ENCODE measurements at regions not wholly inside any gene's neighbourhood (a gene's known extent, or its start where the extent isn't known, plus 50 kb on each side); places are given as distances from the start of the nearest gene placed in this dataset.
"Not testable (repeated sequence)": the region's sequence is repeated elsewhere in the genome, so short reads cannot be mapped to it uniquely, and the experiment has no call there.

DNA sequence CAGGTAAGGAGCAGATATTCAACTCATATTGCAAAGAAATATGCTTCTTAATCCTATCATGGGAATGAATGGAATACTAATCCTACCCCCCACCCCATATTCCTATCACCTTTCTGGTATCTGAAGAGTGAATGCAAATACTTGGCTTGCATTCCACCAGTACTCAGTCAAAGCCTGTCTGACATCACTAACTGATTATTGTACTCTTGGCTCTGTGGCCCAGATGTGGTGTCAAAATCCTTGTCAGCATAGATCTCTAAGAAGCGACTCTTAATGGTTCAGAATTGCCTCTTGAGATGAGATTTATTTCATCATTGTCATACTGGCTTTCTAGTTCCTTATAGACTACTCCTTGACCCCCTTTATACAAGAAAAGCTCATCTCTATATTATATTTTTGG lies 604.6 kb downstream of the ADGRL2 start:
- DNase-seq = no peak

DNA sequence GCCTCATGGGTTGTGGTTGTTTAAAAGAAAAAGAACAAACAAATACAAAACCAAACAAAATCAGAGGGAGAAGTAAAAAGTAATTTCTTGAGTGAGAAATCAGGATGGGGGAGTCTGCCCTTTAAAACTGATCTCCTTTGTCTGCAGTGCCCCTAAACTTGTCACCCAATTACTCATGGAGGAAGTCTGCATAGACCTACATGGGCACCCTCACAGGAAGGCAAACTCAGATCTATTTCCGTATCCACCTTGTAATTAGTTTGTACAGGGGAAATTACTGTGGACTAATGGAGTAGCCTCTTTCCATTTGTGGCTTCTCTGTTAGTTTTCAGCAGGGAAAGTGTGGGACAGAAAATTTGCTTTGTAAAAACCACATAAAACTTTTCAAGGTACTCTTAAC lies 600.4 kb downstream of the ADGRL2 start:
- DNase-seq = no peak

DNA sequence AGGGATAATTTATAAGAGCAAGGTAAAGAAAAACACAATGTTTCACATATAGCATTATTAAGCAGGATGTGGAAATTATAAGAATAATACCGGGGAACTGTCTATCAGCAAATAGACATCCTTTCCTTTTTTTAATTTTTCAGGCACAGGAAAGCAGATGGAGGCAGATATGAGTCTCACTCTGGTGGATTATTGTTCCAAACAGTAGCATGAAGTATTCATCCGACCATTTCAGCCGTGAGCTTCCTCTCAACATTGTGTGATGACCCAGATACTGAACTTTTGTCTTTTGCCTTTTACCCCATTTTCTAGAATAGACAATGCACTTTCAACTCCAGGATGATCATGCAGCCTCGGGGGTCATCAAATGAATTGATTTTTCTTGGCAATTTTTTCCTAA lies 599.8 kb downstream of the ADGRL2 start:
- no peak for DNase-seq

DNA sequence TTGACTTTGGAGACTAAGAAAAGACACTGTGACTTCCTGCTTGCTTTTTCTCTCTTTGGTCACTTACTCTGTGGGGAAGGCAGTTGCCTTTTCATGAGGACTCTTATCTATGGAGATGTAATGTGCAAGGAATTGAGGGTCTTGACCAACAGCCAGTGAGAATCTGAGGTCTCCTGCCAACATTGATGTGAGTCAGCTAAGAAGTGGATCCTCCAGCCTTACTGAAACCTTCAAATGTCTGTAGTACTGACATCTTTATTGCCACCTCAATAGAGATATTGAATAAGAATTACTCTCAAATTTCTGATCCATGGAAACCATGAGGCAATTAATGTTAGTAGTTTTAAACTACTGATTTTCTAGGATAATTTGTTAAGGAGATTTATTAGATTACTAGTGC lies 598.4 kb downstream of the ADGRL2 start:
- DNase-seq = no peak

DNA sequence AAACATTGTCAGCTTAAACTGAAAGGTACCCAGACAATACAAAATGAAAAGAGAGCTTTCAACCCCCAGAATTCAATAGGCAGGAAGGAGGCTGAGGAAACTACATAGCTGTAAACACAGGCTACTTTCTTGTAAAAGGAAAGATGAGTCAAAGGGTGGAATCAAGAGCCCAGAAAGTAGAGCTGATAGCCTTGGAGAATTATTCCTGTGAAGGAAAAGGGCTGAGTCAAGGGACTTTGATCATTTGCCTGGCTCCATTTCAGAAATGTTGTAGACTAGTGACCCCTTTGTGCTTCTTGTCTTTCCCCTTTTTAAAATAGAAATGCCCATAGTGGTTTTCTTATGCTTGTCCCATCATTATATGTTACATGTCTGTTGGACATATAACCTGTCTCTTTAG lies 597.6 kb downstream of the ADGRL2 start:
- no peak for DNase-seq

DNA sequence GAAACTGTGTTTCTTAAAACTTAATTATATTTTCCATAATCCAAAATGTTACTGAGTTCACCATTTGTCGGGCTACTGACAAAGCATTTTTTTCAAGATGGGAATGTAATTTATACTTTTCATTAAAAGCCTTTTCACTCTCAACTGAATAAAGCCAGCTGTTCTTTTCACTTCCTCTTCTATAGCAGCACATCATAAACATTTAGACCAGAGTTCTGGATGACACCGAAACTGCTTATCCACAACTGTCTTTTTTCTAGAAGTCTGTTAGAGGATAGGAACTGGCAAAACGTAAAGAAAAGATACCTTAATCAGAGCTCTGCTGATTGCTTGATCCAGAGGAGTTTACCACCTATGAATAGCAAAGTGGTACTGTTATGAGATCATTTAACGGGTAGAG lies 594.7 kb downstream of the ADGRL2 start:
- DNase-seq = no peak

DNA sequence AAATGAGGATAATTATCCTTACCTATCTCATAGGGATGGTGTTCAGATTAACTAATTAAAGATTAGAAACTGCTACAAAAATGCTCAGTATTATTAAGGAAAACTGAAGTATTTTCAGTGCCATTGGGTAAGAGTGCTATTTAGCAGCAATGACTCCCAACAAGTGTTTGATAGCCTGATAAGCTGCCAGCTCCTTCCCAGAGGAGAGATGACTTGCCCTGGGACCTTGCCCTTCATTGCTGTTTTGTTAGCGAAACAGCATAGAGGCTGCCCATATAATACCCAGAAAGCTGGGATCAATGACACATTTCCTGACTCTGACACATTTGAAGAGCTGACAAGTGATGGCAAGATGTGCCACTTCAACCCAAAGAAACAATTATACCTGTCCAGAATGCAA lies 592.2 kb downstream of the ADGRL2 start:
- DNase-seq = no peak

DNA sequence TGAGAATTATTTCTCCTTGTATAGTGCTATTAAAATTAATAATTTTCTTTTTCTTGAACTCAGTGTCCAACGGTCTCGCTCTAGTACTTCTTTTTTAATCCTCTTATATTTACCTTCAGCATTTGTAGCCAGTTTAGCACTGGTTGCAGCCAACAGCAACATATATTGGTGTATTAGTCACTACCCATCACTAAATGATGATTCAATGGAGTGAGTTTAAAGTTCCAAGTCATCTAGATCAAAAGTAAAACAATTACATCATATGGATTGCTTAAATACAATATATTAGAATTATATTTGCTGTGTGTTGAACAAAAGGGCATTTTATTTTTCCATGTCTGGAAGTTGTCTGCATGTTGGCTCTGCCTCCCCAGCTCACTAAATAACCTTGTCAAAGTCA lies 591.8 kb downstream of the ADGRL2 start:
- no peak for DNase-seq

DNA sequence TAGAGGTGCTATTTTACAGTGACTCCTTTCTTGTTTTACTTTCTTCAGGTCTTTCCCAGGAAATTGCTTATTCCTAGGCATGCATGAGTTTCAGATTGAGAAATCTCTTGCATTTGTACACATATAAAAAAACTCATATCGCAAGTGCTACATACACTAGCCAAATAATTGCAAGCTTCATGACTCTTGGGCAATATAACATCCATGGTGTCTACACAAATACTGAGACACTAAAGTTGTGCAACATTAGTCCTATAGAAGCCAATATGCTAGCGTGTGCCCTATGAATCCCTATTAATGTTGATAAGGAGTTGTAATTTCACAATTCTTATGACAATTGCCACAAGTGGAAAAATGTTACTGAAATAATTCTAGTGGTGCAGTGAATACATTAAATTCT lies 591.0 kb downstream of the ADGRL2 start:
- DNase-seq = no peak

DNA sequence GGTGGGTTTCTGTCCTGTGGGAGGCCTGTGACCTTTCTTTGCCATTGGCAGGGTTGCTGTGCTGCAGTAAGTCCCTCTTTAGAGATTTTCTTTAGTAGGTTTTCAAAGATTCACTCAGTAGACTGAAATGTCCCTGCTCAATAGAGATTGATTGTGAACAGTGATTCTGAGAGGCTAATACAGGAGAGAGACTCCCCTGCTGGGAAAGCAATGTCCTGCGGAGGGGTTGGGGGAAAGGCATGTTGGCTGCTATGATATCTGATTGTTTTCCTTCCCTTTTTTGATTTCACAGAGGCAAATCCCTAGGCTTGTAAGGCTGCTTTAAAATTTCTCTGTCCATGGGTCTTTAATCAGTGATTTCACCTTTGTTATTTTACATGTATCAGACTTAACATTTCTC lies 589.9 kb downstream of the ADGRL2 start:
- no peak for DNase-seq

DNA sequence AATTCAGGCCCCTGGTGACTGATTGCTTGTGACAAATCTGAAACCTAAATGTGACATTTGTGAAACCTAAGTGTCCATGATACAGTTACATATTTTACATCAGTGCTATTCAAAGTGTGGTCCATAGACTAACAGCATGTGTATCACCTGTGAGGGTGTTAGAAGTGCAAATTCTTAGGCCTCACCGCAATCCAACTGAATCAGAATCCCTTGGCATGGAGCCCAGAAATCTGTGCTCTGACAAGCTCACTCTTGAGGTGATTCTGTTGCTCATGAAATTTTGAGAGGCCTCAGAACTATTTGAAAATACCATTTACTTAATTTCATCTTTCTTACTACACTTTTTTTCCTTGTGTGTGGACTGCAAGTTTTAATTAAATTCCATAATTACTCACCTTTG lies 587.9 kb downstream of the ADGRL2 start:
- peak in 1 of 56 donors; percentile 0 for DNase-seq

DNA sequence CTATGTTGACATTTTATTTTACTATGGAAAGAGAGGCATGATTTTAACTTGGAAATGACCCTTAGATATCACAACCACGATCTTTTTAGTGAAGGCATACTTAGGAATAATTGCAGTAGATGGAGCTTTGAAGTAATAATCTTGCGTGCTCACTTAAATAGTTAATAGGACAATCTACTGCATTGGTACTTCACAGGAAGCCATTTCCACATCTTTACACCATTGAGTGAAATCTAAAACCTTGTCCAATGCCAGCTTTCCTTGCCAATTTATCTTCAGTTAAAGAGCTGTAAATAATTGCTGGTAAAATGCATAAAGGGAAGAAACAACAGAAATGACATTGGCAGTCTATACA lies 586.3 kb downstream of the ADGRL2 start:
- no peak for DNase-seq

DNA sequence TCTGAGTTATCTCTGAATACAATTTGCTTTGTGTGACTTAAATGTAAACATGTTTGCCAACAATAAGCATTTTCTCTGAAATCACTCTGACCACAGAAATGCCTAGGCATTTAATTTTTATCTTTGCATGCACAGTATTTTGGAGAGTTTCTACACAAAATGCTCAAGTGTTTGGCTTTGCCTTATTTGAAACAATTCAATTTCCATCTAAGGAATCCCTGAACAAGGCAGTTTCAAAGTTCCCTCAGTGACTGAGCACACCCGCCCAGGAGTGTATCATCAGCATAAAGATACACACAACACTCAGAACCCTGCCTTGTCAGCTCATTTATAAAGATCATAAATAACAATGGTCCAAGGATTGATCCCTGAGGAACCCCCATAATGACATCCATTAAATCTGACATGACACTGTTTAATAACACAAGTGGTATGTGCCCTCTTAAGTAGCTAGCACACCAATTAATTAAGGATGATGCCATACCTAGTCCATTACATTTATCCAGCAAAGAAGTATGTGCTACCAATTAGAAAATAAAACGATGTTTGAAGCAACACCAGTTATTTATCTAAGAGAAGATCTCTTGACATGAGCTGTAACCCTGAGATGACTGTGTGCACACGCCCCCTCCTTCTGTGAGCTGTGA lies 585.8 kb downstream of the ADGRL2 start:
- DNase-seq = no peak

DNA sequence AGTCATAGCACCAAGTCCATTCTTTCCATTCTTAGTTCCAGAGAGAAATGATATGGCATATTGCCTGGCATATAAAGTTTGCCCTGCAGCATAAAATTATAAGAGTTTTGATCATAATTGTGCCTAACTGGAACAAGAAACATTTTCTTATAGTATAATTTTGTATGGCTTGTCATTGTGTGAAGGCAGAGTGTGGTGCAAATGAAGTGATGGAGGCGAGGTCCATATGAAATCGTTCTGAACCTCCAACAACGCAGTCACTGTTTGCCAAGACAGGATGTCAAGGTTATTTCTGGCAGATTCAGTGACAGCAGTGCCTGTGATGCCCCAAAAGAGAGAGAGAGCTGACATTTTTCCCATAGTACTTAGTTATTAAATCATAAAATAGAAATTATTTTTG lies 584.0 kb downstream of the ADGRL2 start:
- no peak for DNase-seq

DNA sequence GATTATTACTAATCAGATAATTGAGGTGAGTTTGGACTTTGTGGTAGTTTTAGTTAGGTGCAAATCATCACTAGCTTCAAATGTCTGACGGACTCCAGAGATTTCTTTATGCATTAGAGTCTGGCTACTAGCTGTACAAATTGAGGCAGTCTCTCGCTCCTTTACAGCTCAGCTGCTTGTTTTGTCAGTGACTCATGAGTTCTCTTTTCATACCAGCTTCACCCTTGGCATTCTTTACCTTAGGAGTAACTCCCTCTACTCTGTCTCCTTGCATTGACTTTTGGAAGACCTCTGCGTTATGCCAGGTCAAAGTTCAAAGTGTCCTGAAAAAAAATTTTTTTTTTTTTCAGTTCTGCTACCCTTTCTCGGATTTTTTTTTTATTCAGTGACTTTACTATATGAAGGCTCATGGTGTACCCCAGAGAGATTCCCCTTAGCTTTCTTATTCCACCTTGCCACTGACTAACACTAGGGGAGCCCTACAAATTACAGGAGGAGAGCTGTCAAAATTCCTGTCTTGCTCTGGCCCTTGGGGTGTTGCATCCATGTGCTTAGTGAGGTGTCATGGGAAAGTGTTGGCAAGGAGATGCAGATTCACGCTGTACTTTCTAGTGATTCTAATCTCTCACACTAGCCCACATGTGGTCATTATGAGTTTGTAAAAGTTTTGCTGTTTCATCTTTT lies 576.6 kb downstream of the ADGRL2 start:
- DNase-seq = no peak

DNA sequence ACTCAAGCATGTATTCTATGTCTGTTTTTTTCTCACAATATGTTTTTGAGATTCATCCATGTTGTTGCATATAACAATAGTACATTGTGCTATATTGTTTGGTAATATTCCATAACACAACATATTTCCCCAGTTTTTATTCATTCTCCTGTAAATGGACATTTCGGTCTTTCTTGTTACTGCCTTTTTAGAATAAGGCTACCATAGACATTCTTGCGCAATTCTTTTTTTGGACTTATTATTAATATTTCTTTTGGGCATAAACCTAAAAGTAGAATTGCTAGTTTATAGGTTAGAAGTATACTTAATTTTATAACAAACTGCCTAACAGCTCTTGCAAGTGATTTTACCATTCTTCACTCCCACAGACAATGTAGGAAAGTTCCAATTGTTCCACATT lies 573.0 kb downstream of the ADGRL2 start:
- DNase-seq = no peak

DNA sequence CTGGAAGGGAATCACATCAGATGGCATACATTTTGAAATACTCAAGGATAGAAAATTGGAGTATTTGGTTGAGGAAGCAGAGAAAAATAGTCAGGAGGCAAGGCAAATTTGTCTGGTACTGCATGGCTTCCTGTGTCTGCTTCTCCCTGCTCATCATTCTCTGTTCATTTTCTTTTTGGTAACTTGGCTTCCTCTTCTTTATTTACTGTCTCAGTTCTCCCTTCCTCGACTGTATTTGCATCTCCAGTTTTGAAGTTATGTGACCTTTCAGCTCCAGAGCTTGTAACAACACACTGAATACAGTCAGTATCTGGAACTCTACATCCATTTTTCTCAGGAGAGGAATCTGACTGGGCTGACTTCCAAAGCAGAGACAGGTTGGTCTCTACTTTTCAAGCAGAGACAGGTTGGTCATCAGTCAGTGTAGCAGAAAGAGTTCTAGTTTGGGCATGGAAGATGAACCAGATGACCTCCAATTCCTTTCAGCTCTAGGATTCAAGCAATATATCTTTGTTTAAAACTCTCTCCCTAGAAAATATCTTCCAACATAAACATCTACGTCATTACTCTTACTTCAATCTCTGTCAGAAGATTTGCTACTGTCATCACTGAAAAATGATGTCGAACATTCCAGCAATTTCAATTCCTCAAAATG lies 571.2 kb downstream of the ADGRL2 start:
- DNase-seq = no peak

DNA sequence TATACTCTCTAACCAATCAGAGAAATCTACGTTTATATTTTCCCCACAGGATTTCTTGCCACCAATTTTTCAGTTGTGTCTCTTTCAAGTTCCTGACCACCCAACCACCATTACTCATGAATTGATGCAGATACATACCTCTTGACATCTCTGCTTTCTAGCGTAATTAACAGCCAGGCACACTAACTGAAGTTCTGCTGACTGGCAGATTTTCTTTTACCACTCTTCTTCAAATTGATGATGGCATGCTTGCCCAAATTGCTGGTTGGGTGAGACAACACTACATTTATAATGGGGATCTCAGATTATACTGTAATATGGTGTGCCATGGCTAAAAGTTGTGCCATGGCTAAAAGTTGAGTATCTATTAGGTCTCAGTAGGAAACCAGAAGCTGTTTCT lies 566.7 kb downstream of the ADGRL2 start:
- no peak for DNase-seq

DNA sequence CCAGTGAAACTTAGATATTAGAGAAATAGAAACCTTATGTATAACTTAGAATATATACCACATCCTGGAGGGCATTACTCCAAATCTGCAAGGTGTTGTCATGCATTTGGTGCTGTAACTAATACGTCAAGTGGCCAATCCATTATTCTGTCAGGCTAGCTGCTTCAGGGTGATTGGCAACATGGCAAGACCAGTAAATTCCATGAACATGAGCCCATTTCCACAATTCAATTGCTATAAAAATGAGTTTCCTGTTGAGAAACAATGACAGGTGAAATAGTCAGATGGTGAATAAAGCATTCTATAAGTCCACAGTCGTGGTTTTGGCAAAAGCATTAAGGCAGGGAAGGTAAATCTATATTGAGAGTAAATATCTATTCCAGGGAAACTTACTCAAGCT lies 566.0 kb downstream of the ADGRL2 start:
- DNase-seq = no peak

DNA sequence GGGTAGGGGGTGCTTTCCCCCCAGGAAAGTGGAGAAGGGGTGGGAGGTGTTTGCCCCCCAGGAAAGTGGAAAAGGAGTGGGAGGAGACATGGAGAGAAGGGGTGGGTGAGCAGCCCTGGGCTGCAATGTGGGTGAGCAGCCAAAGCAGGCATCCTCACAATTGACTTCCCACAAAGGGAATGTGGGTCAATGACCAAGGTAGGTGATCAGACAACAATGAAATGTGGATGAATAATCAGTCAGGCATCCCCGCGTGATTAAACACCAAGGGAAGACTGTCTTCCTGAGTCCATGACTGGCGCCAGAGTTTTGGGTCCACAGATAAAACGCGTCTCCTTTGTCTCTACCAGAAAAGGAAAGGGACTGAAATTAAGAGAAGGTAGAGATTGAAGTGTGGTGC lies 558.8 kb downstream of the ADGRL2 start:
- not testable (repeated sequence) for DNase-seq

DNA sequence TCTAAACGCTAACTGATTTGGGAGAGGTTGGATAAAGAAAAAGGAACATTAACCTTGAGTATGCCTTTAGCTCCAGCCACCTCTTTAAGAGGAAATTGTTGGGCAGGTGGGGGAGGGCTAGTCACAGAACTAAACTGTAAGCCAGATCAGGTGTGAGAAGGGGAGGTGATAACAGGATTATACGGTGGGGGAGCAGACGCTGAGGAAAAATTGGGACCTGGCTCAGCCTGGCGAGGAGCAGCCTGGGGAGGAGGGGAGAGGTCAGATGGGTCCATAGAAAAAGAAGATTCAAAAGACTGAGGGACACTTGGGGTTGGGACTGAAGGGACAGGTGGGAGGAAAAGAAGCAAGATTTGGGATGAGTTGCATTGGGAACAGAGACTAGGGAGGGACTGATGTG lies 558.0 kb downstream of the ADGRL2 start:
- DNase-seq = not testable (repeated sequence)

DNA sequence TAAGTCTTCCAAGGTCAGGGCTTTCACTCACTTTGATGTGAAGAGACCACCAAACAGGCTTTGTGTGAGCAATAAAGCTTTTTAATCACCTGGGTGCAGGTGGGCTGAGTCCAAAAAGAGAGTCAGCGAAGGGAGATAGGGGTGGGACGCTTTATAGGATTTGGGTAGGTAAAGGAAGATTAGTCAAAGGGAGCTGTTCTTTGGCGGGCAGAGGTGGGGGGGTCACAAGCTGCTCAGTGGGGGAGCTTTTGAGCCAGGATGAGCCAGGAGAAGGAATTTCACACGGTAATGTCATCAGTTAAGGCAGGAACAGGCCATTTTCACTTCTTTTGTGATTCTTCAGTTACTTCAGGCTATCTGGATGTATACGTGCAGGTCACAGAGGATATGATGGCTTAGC lies 553.8 kb downstream of the ADGRL2 start:
- not testable (repeated sequence) for DNase-seq

DNA sequence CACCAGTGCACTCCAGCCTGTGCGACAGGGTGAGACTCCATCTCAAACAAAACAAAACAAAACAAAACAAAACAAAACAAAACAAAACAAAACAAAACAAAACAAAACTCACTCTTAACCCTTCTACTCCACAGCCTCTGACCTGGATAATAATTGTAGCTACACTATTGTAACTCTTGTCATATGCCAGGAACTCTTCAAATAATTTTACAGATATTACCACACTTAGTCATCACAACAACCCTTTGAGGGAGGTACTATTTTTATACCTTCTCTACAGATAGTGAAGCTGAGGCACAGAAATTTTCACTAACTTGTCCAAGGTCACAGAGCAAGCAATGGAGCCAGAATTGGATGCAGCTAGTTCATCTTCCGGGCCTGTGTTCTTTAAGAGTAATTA lies 547.8 kb downstream of the ADGRL2 start:
- DNase-seq = no peak

Data from amygdala (tissue), 56 donors.